Dendritic cell treated with granulocyte-macrophage colony-stimulating factor and Interleukin-4, amounts not matched to agents 40 ng/mL and 50 ng/mL, for 4 days (primary cell): ENCODE measurements at regions not wholly inside any gene's neighbourhood (a gene's known extent, or its start where the extent isn't known, plus 50 kb on each side); places are given as distances from the start of the nearest gene placed in this dataset.

ENCODE experiments used
- H3K27ac Mint-ChIP-seq: one replicate; pipeline ENCODE4 v1.8.0; 2022; ENCODE audit warnings: mild to moderate bottlenecking, mixed read lengths
- H3K27me3 Mint-ChIP-seq: one replicate; pipeline ENCODE4 v1.8.0; 2022; ENCODE audit warnings: mild to moderate bottlenecking, mixed read lengths
- H3K36me3 Mint-ChIP-seq: one replicate; pipeline ENCODE4 v1.8.0; 2022; ENCODE audit warnings: low read depth, mixed read lengths
- H3K4me1 Mint-ChIP-seq: one replicate; pipeline ENCODE4 v1.8.0; 2022; ENCODE audit warnings: low read depth, mixed read lengths
- H3K4me3 Mint-ChIP-seq: one replicate; pipeline ENCODE4 v1.8.0; 2022; ENCODE audit warnings: mild to moderate bottlenecking, moderate library complexity, mixed read lengths
- H3K9me3 Mint-ChIP-seq: one replicate; pipeline ENCODE4 v1.8.0; 2022; ENCODE audit warnings: mixed read lengths
- intact Hi-C: fragments of 100-400 bp; cut with micrococcal nuclease; formaldehyde crosslinking; loops from one replicate; pipeline ENCODE4 v1.15.0; 2022

- Mint-ChIP-seq H3K27ac (no peak overlapping the region), H3K4me1 (no peaks in the 10 kb centered on the region), H3K4me3 (no peak overlapping the region), H3K27me3 (peaks cover 82% of the 10 kb centered on the region), H3K9me3 (peaks cover 23% of the 10 kb centered on the region), H3K36me3 (no peaks in the 10 kb centered on the region)
- intact Hi-C loops: no loop called here
Observed at GRCh38 chr2:217263756-217264155, 403.9 kb upstream of the TNP1 start.

- Mint-ChIP-seq H3K36me3 (no peaks in the 10 kb centered on the region), H3K27me3 (peaks cover 84% of the 10 kb centered on the region), H3K9me3 (peaks cover 19% of the 10 kb centered on the region), H3K4me1 (no peaks in the 10 kb centered on the region), H3K4me3 (no peak overlapping the region), H3K27ac (no peak overlapping the region)
- intact Hi-C loops: no loop called here
Observed at GRCh38 chr2:217262911-217263310, 403.0 kb upstream of the TNP1 start.

GRCh38 chr2:217261452-217261851 is 401.6 kb upstream of the TNP1 start:
- Mint-ChIP-seq H3K36me3 (no peaks in the 10 kb centered on the region), H3K27ac (no peak overlapping the region), H3K4me1 (no peaks in the 10 kb centered on the region), H3K9me3 (peaks cover 4% of the 10 kb centered on the region), H3K4me3 (no peak overlapping the region), H3K27me3 (peaks cover 86% of the 10 kb centered on the region)
- intact Hi-C loops: no loop called here

GRCh38 chr2:217260441-217261115 is 400.7 kb upstream of the TNP1 start:
- Mint-ChIP-seq H3K36me3 (no peaks in the 10 kb centered on the region), H3K27ac (no peak overlapping the region), H3K9me3 (no peaks in the 10 kb centered on the region), H3K4me3 (no peak overlapping the region), H3K27me3 (peaks cover 88% of the 10 kb centered on the region), H3K4me1 (no peaks in the 10 kb centered on the region)
- intact Hi-C loops: no loop called here

GRCh38 chr2:217258170-217258569 is 398.3 kb upstream of the TNP1 start:
- peaks cover 86% of the 10 kb centered on the region for H3K27me3 Mint-ChIP-seq
- no peaks in the 10 kb centered on the region for H3K36me3 Mint-ChIP-seq
- intact Hi-C loops: no loop called here
- H3K4me3 Mint-ChIP-seq: no peak overlapping the region
- H3K27ac Mint-ChIP-seq: no peak overlapping the region
- no peaks in the 10 kb centered on the region for H3K4me1 Mint-ChIP-seq
- no peaks in the 10 kb centered on the region for H3K9me3 Mint-ChIP-seq

- intact Hi-C loops: no loop called here
- Mint-ChIP-seq H3K4me1 (no peaks in the 10 kb centered on the region), H3K4me3 (no peak overlapping the region), H3K9me3 (no peaks in the 10 kb centered on the region), H3K27me3 (peaks cover 82% of the 10 kb centered on the region), H3K36me3 (no peaks in the 10 kb centered on the region), H3K27ac (no peak overlapping the region)
Observed at GRCh38 chr2:217256251-217256650, 396.4 kb upstream of the TNP1 start.

GRCh38 chr2:217254111-217254510 is 394.2 kb upstream of the TNP1 start:
- no peaks in the 10 kb centered on the region for H3K9me3 Mint-ChIP-seq
- H3K27me3 Mint-ChIP-seq: peaks cover 62% of the 10 kb centered on the region
- no peak overlapping the region for H3K4me3 Mint-ChIP-seq
- H3K4me1 Mint-ChIP-seq: no peaks in the 10 kb centered on the region
- H3K27ac Mint-ChIP-seq: no peak overlapping the region
- intact Hi-C loops: no loop called here
- no peaks in the 10 kb centered on the region for H3K36me3 Mint-ChIP-seq

GRCh38 chr2:217252181-217252580 is 392.3 kb upstream of the TNP1 start:
- H3K36me3 Mint-ChIP-seq: no peaks in the 10 kb centered on the region
- intact Hi-C loops: no loop called here
- H3K4me3 Mint-ChIP-seq: no peak overlapping the region
- no peaks in the 10 kb centered on the region for H3K9me3 Mint-ChIP-seq
- H3K27me3 Mint-ChIP-seq: peaks cover 46% of the 10 kb centered on the region
- no peaks in the 10 kb centered on the region for H3K4me1 Mint-ChIP-seq
- no peak overlapping the region for H3K27ac Mint-ChIP-seq

- Mint-ChIP-seq H3K27ac (no peak overlapping the region), H3K4me3 (no peak overlapping the region), H3K27me3 (peaks cover 37% of the 10 kb centered on the region), H3K36me3 (no peaks in the 10 kb centered on the region), H3K9me3 (no peaks in the 10 kb centered on the region), H3K4me1 (no peaks in the 10 kb centered on the region)
- intact Hi-C loops: no loop called here
Observed at GRCh38 chr2:217250013-217250524, 390.2 kb upstream of the TNP1 start.

GRCh38 chr2:217249121-217250012 is 389.5 kb upstream of the TNP1 start:
- Mint-ChIP-seq H3K27ac (no peak overlapping the region), H3K27me3 (peaks cover 41% of the 10 kb centered on the region), H3K4me3 (no peak overlapping the region), H3K4me1 (no peaks in the 10 kb centered on the region), H3K36me3 (no peaks in the 10 kb centered on the region), H3K9me3 (no peaks in the 10 kb centered on the region)
- intact Hi-C loops: loop anchor here (5.0 kb wide), 1 partner anchor 48 kb away; no protein-coding TSS in a partner anchor

- Mint-ChIP-seq H3K36me3 (no peaks in the 10 kb centered on the region), H3K27ac (no peak overlapping the region), H3K9me3 (no peaks in the 10 kb centered on the region), H3K4me1 (no peaks in the 10 kb centered on the region), H3K4me3 (no peak overlapping the region), H3K27me3 (peaks cover 41% of the 10 kb centered on the region)
- intact Hi-C loops: loop anchor here (5.0 kb wide), 1 partner anchor 49 kb away; no protein-coding TSS in a partner anchor
Observed at GRCh38 chr2:217248312-217248935, 388.6 kb upstream of the TNP1 start.

- H3K4me1 Mint-ChIP-seq: no peaks in the 10 kb centered on the region
- no peak overlapping the region for H3K4me3 Mint-ChIP-seq
- intact Hi-C loops: loop anchor here (5.0 kb wide), 1 partner anchor 50 kb away; no protein-coding TSS in a partner anchor
- no peak overlapping the region for H3K27ac Mint-ChIP-seq
- H3K36me3 Mint-ChIP-seq: no peaks in the 10 kb centered on the region
- peaks cover 37% of the 10 kb centered on the region for H3K27me3 Mint-ChIP-seq
- H3K9me3 Mint-ChIP-seq: no peaks in the 10 kb centered on the region
Observed at GRCh38 chr2:217247476-217247875, 387.6 kb upstream of the TNP1 start.

GRCh38 chr2:217246108-217246507 is 386.2 kb upstream of the TNP1 start:
- Mint-ChIP-seq H3K9me3 (no peaks in the 10 kb centered on the region), H3K4me3 (no peak overlapping the region), H3K36me3 (no peaks in the 10 kb centered on the region), H3K27ac (no peak overlapping the region), H3K4me1 (no peaks in the 10 kb centered on the region), H3K27me3 (peaks cover 36% of the 10 kb centered on the region)
- intact Hi-C loops: loop anchor here (5.0 kb wide), 1 partner anchor 51 kb away; no protein-coding TSS in a partner anchor

- Mint-ChIP-seq H3K4me1 (no peaks in the 10 kb centered on the region), H3K27me3 (peaks cover 44% of the 10 kb centered on the region), H3K9me3 (no peaks in the 10 kb centered on the region), H3K27ac (no peak overlapping the region), H3K4me3 (no peak overlapping the region), H3K36me3 (no peaks in the 10 kb centered on the region)
- intact Hi-C loops: loop anchor here (5.0 kb wide), 1 partner anchor 52 kb away; no protein-coding TSS in a partner anchor
Observed at GRCh38 chr2:217244815-217245214, 385.0 kb upstream of the TNP1 start.
